Esophagus squamous epithelium (tissue), 5 donors: ENCODE measurements at regions not wholly inside any gene's neighbourhood (a gene's known extent, or its start where the extent isn't known, plus 50 kb on each side); places are given as distances from the start of the nearest gene placed in this dataset.

Experiments used
- DNase-seq: peaks from one replicate; lab custom pipeline; 2025; lab: John Stamatoyannopoulos, UW
- H3K27ac ChIP-seq, 4 donors: fragments of 200-600 bp; sonication (generic); one replicate each; pipeline ENCODE4 v1.5.1; 2016 to 2019; ENCODE audit warnings: mild to moderate bottlenecking in 1 of 4
- H3K27me3 ChIP-seq, 4 donors: fragments of 200-600 bp; sonication (generic); 1 replicate in 3 of 4; 2 replicates in 1 of 4; pipeline versions ENCODE4 v1.5.1 to v1.6.0; 2017 to 2021; ENCODE audit warnings: antibody characterized with exemption in 1 of 4
- H3K36me3 ChIP-seq, 3 donors: fragments of 200-600 bp; sonication (generic); one replicate each; pipeline ENCODE4 v1.5.1; 2016 to 2019
- H3K4me1 ChIP-seq, 3 donors: fragments of 200-600 bp; sonication (generic); one replicate each; pipeline ENCODE4 v1.5.1; 2017 to 2019
- H3K4me3 ChIP-seq, 4 donors: fragments of 200-600 bp; sonication (generic); 1 replicate in 3 of 4; 2 replicates in 1 of 4; pipeline ENCODE4 v1.5.1; 2016 to 2019; ENCODE audit warnings: mild to moderate bottlenecking in 2 of 4, moderate library complexity in 1 of 4
- H3K9me3 ChIP-seq, 3 donors: fragments of 200-600 bp; sonication (generic); one replicate each; pipeline ENCODE4 v1.5.1; 2016 to 2019
- POLR2A ChIP-seq, 4 donors: fragments of 450-650 bp; IDR thresholded peaks; one replicate each; pipeline ENCODE4 v1.6.1; 2017; ENCODE audit warnings: antibody characterized with exemption in 4 of 4, mild to moderate bottlenecking in 4 of 4, moderate library complexity in 3 of 4
- WGBS, 2 donors: methylation state at CpG; one replicate each; pipeline ENCODE4 v1.1.5; 2018; 5-methylcytosine and 5-hydroxymethylcytosine counted together
- intact Hi-C: fragments of 100-400 bp; cut with DNase I; formaldehyde crosslinking; loops from one replicate; pipeline ENCODE4 v1.15.0; 2022
- TF ChIP-seq, protein P1 (sequence below), 6 experiments: fragments of 450-650 bp in 4 of 6; fragments of 200-600 bp in 2 of 6; sonication (generic) in 2 of 6; IDR thresholded peaks; one replicate each; pipeline ENCODE4 v1.5.1; 2016 to 2019; ENCODE audit warnings: antibody characterized with exemption in 6 of 6, mild to moderate bottlenecking in 4 of 6, moderate library complexity in 4 of 6
- donor health status: DM: yes; HTN: yes; CAD: no.

DNA sequence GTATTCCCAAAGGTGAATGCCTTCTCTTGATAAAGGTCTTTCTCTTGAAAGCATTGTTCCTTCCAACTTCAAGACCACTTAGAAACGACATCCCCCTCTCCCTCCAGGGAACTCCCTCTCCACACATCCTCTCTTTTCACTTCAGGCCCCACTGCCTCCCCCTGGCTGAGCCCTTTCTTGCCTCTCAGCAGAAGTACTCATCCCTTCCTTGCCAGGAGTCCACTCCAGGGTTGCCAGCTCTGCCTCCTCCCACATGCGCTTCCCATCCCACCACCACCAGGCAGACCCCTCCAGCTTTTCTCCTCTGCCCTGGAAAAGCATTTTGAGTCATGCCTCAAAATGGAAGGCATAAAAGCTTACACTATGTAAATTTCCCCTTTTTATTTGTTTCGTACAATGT is 126.3 kb upstream of the SALL3 start:
- intact Hi-C loops = no loop called here
- Histone ChIP-seq H3K27me3 (peaks cover 0 to 15% (median 2%) of the 10 kb centered on the region in 4 donors), H3K27ac (no peak overlapping the region), H3K36me3 (no peaks in the 10 kb centered on the region), H3K4me1 (no peaks in the 10 kb centered on the region), H3K9me3 (peaks cover 0 to 9% (median 4%) of the 10 kb centered on the region in 3 donors), H3K4me3 (no peak overlapping the region)
- no peak for DNase-seq
- TF ChIP-seq, protein P1, sequence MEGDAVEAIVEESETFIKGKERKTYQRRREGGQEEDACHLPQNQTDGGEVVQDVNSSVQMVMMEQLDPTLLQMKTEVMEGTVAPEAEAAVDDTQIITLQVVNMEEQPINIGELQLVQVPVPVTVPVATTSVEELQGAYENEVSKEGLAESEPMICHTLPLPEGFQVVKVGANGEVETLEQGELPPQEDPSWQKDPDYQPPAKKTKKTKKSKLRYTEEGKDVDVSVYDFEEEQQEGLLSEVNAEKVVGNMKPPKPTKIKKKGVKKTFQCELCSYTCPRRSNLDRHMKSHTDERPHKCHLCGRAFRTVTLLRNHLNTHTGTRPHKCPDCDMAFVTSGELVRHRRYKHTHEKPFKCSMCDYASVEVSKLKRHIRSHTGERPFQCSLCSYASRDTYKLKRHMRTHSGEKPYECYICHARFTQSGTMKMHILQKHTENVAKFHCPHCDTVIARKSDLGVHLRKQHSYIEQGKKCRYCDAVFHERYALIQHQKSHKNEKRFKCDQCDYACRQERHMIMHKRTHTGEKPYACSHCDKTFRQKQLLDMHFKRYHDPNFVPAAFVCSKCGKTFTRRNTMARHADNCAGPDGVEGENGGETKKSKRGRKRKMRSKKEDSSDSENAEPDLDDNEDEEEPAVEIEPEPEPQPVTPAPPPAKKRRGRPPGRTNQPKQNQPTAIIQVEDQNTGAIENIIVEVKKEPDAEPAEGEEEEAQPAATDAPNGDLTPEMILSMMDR (IDR thresholded peaks at IDR 0.05) = no peak
- no peak for TF ChIP-seq POLR2A (IDR thresholded peaks at IDR 0.05)
- WGBS, 2 donors = 69 to 70% methylated on average over 3 of the region's 3 CpGs

DNA sequence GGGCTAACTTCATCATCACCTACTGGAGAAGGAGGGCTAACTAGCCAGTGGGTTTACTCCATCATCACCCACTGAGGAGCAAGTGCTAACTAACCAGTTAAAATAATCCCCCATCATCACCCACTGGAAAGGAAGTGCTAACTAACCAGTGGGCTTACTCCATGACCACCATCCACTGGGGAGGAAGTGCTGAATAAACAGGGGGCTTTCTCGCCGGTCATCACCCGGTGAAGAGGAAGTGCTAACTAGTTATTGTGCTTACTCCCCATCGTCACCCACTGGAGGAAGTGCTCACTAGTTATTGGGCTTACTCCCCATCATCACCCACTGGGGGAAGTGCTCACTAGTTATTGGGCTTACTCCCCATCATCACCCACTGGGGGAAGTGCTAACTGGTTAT is 124.4 kb upstream of the SALL3 start:
- Histone ChIP-seq H3K9me3 (peaks cover 0 to 9% (median 4%) of the 10 kb centered on the region in 3 donors), H3K4me3 (no peak overlapping the region), H3K4me1 (no peaks in the 10 kb centered on the region), H3K36me3 (no peaks in the 10 kb centered on the region), H3K27me3 (peaks cover 0 to 33% (median 2%) of the 10 kb centered on the region in 4 donors), H3K27ac (no peak overlapping the region)
- 41 to 66% methylated on average over 3 to 4 of the region's 4 CpGs for WGBS, 2 donors
- TF ChIP-seq POLR2A (IDR thresholded peaks at IDR 0.05) = no peak
- intact Hi-C loops = no loop called here
- DNase-seq = no peak

DNA sequence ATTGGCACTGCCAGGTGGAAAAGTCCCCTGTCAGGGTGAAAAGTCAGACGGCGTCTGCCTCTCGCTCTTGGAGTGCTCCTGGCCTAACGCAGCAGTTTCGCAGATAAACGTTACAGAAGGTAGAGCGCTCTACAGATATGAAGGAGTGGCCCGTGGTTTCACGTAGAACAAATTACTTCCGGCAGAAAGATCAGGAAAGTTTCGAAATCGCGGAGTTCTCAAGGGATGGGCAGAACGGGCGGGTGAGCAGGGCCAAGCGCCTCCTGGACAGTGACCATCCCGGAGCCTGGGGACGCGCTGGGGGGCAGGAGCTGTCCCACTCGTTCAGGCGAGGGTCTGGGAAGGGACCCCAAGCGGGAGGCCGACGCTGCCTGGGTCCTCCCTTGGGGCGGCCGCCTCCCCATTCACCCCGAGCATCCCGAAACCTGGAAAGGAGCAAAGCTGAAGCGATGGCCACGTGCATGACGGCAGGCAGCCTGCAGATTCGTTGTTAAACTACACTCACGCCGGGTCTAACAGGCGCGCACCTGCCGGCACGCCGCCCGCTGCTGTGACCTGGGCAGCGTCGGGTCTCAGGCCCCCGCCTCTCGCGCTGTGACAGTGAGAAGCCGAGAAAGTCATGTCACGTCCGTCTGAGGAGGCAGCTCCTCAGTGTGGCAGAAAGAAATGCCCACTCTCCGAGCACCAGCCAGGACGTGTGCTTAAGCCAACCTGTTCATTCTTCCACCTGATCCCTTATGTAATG is 122.9 kb upstream of the SALL3 start:
- Histone ChIP-seq H3K27ac (no peak overlapping the region), H3K4me1 (no peaks in the 10 kb centered on the region), H3K4me3 (no peak overlapping the region), H3K36me3 (no peaks in the 10 kb centered on the region), H3K9me3 (no peaks in the 10 kb centered on the region), H3K27me3 (peaks cover 0 to 48% (median 2%) of the 10 kb centered on the region in 4 donors)
- no peak for DNase-seq
- intact Hi-C loops = no loop called here
- WGBS, 2 donors = 87 to 94% methylated on average over 22 to 35 of the region's 50 CpGs
- TF ChIP-seq, protein P1 (IDR thresholded peaks at IDR 0.05) = no peak

DNA sequence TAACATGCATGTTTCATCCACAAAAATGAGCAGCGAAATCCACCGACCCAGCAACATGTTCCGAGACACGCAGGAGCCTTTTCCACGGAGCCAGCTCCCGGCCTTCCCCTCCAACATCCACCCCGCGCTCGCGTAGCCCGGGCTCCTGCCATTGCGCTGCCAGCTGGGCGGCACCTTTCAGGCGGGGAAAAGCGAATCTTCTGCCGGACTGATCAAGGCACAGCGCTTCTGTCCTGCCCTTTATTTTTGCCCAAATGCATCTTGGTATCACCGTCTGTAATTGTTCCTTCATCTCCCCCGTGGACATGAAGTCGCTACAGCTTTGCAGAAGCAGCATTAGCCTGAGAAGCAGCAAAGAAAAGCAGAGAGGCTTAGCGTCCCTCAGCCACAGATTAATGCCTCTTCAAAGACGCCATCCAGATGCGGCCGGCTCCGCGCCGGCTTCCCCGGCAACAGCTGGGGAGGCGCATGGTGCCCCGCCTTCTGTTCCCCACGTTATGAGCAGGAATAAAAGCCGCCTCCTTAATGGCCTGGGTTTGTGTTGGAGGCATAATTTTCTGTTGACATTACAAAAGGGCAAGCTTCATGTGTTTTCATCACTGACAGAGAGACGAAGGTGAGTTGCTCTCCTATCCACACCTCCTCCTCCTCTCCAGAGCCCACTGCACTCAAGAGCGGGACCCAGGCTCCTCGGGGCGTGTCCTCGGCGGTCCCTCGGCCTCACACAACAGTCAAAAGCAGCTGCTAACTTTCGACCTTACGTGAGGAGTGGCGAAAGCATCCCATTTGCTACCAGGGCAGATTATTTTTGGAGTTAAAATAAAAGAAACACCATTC is 122.1 kb upstream of the SALL3 start:
- Histone ChIP-seq H3K4me1 (no peaks in the 10 kb centered on the region), H3K9me3 (no peaks in the 10 kb centered on the region), H3K27me3 (peaks cover 0 to 55% (median 2%) of the 10 kb centered on the region in 4 donors), H3K36me3 (no peaks in the 10 kb centered on the region), H3K4me3 (no peak overlapping the region), H3K27ac (no peak overlapping the region)
- DNase-seq = no peak
- 71 to 74% methylated on average over 34 to 36 of the region's 42 CpGs for WGBS, 2 donors
- intact Hi-C loops = no loop called here
- TF ChIP-seq, protein P1 (IDR thresholded peaks at IDR 0.05) = no peak
- TF ChIP-seq POLR2A (IDR thresholded peaks at IDR 0.05) = no peak

DNA sequence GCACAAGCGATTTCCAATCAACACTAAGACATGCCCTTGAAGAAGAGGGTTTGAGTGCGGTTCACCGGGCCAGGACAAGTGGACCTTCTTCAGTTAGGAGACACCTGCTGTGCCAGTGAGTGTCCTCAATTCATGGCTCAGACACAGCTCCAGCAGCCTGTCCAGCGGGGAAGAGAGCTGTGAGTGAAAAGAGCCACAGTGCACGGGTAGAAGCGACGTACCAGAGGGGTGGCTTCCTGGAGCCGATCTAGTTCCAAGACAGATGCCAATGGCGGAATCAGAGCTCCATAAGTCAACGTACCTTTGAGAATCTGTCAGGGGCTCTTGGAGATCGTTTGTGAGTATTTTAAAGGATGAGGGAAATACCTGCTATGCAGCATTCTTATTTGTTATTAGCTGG is 119.9 kb upstream of the SALL3 start:
- H3K9me3 ChIP-seq = no peaks in the 10 kb centered on the region
- no peak for DNase-seq
- intact Hi-C loops = no loop called here
- H3K27me3 ChIP-seq = peaks cover 0 to 64% (median 2%) of the 10 kb centered on the region in 4 donors
- H3K4me3 ChIP-seq = no peak overlapping the region
- WGBS, 2 donors = 70 to 85% methylated on average over 11 of the region's 11 CpGs
- H3K4me1 ChIP-seq = no peaks in the 10 kb centered on the region
- no peaks in the 10 kb centered on the region for H3K36me3 ChIP-seq
- no peak overlapping the region for H3K27ac ChIP-seq
- TF ChIP-seq, protein P1 (IDR thresholded peaks at IDR 0.05) = no peak
- TF ChIP-seq POLR2A (IDR thresholded peaks at IDR 0.05) = no peak
